ENCODE measurements at regions not wholly inside any gene's neighbourhood (a gene's known extent, or its start where the extent isn't known, plus 50 kb on each side); places are given as distances from the start of the nearest gene placed in this dataset.
"Not testable (repeated sequence)": the region's sequence is repeated elsewhere in the genome, so short reads cannot be mapped to it uniquely, and the experiment has no call there.

DNA sequence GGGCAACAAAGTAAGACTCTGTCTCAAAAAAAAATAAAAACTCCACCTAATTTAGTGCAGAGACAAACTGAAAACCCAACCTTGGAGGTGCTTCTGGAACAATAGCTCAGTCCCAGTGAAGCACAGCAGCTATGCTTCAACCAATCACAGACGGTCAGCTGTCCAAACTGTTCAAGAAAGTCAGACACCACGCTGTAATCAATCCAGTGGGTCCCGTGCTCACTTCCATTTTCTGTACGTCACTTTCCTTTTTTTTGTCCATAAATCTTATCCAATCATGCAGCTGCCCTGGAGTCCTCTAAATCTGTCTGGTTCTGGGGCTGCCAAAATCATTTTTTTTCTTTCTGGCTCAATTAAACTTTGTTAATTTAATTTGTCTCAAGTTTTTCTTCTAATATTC, 93.6 kb upstream of the FAM174B start:
- no peaks in the 10 kb centered on the region for H3K9me3 ChIP-seq
- no peaks in the 10 kb centered on the region for H3K27me3 ChIP-seq
- TF ChIP-seq POLR2A (IDR thresholded peaks at IDR 0.05), result no peak
- TF ChIP-seq, protein P1, sequence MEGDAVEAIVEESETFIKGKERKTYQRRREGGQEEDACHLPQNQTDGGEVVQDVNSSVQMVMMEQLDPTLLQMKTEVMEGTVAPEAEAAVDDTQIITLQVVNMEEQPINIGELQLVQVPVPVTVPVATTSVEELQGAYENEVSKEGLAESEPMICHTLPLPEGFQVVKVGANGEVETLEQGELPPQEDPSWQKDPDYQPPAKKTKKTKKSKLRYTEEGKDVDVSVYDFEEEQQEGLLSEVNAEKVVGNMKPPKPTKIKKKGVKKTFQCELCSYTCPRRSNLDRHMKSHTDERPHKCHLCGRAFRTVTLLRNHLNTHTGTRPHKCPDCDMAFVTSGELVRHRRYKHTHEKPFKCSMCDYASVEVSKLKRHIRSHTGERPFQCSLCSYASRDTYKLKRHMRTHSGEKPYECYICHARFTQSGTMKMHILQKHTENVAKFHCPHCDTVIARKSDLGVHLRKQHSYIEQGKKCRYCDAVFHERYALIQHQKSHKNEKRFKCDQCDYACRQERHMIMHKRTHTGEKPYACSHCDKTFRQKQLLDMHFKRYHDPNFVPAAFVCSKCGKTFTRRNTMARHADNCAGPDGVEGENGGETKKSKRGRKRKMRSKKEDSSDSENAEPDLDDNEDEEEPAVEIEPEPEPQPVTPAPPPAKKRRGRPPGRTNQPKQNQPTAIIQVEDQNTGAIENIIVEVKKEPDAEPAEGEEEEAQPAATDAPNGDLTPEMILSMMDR (IDR thresholded peaks at IDR 0.05), result no peak
- DNase-seq (no peak), ATAC-seq (no peak)
- H3K36me3 ChIP-seq (replicated peaks in 1 of 2; ENCODE audit: insufficient read depth in 1 of 2, low read depth in 2 of 2), result no peaks in the 10 kb centered on the region
- H3K27ac ChIP-seq, result no peak overlapping the region
- intact Hi-C loops (cut with DNase I), result no loop called here
- H3K4me3 ChIP-seq, result no peak overlapping the region
- peaks cover 35% of the 10 kb centered on the region for H3K4me1 ChIP-seq
- 74 to 76% methylated on average over 4 of the region's 4 CpGs for WGBS, 2 donors

DNA sequence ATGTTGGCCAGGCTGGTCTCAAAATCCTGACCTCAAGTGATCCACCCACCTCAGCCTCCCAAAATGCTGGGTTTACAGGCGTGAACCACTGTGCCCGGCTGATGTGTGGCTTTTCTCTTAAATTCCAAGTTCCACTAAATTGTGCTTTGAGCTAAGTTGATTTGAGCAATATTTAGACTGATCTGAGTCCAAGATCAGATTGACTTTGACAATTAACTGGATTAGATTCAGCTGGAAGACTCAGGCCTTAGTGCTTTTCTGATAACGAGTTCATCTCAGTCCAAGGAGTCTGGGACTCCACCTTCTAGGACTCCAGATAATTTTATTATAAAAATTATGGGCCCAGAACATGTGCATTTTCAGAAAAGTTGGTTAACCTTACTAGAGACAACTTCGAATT, 94.4 kb upstream of the FAM174B start:
- Histone ChIP-seq H3K4me1 (peaks cover 35% of the 10 kb centered on the region), H3K4me3 (no peak overlapping the region), H3K27me3 (no peaks in the 10 kb centered on the region), H3K36me3 (replicated peaks in 1 of 2; ENCODE audit: insufficient read depth in 1 of 2, low read depth in 2 of 2) (no peaks in the 10 kb centered on the region), H3K9me3 (no peaks in the 10 kb centered on the region), H3K27ac (no peak overlapping the region)
- intact Hi-C loops (cut with DNase I), result no loop called here
- 69 to 76% methylated on average over 4 of the region's 4 CpGs for WGBS, 2 donors
- TF ChIP-seq POLR2A (IDR thresholded peaks at IDR 0.05), result no peak
- TF ChIP-seq, protein P1 (IDR thresholded peaks at IDR 0.05), result no peak
- DNase-seq (no peak), ATAC-seq (no peak)

DNA sequence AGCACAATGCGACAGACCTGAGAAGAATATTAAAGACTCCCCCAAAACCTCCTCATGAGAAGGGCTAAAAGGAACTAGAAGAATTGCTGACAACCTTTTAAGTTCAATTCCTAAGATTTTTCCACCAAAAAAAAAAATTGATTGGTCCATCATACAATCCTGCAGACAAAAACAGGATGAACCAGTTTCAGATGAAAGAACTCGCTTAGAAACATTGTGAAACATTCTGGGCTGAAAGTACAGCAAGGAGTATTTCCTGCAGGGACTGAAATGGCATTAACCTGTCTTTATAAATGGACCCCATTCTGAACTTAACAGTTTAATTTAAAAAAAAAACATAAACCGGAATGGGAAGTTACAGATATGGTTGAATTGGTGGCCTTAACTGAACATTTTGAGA, 96.0 kb upstream of the FAM174B start:
- intact Hi-C loops (cut with DNase I), result no loop called here
- ATAC-seq, result peak; percentile 83
- Histone ChIP-seq H3K27ac (peak overlapping the region in 2 of 4 donors; percentile 33 to 37), H3K36me3 (replicated peaks in 1 of 2; ENCODE audit: insufficient read depth in 1 of 2, low read depth in 2 of 2) (no peaks in the 10 kb centered on the region), H3K27me3 (no peaks in the 10 kb centered on the region), H3K4me3 (no peak overlapping the region), H3K9me3 (no peaks in the 10 kb centered on the region), H3K4me1 (peaks cover 22% of the 10 kb centered on the region)
- no peak for DNase-seq
- 50 to 56% methylated on average over 3 of the region's 3 CpGs for WGBS, 2 donors
- TF ChIP-seq, protein P1 (IDR thresholded peaks at IDR 0.05), result no peak
- no peak for TF ChIP-seq POLR2A (IDR thresholded peaks at IDR 0.05)

DNA sequence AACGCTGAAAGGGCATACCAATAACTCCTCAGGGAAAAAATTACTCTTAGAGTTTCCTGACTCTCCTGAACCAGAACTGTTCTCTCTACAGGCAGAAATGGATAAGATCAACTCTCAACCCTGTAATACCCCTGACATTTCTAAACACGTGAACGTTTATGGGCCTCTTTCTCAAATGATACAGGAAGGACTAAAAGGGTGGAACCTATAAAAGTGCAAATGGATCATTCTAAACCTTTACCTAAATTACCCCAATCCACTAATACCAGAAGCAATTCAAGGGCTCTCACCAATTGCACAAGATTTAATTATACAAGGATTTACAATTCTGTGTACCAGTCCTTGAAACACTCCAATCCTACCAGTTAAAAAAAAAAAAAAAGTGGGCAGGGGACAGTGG, 98.0 kb upstream of the FAM174B start:
- Histone ChIP-seq H3K9me3 (no peaks in the 10 kb centered on the region), H3K4me3 (no peak overlapping the region), H3K27me3 (no peaks in the 10 kb centered on the region), H3K27ac (no peak overlapping the region), H3K4me1 (peaks cover 19% of the 10 kb centered on the region), H3K36me3 (replicated peaks in 1 of 2; ENCODE audit: insufficient read depth in 1 of 2, low read depth in 2 of 2) (no peaks in the 10 kb centered on the region)
- WGBS, 2 donors, result 91 to 94% methylated on average over 3 of the region's 3 CpGs
- DNase-seq (no peak), ATAC-seq (no peak)
- intact Hi-C loops (cut with DNase I), result no loop called here
- TF ChIP-seq, protein P1 (IDR thresholded peaks at IDR 0.05), result no peak
- TF ChIP-seq POLR2A (IDR thresholded peaks at IDR 0.05), result no peak

DNA sequence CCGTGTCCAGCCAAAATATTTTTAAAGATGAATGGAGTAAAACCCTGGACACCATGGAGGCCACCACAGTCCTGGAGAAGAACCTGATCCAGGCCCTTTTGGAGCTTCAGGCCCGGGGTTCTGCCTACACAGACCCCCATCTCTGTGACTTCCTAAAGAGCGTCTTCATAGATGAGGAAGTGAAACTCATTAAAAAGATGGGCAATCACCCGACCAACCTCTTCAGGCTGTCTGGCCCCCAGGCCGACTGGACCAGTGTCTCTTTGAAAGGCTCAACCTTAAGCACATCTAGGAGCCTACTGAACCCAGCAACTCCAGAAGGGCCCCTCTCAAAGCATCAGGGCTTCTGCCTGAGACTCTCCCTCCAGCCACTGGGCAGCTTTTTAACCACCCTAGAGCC, 107.9 kb upstream of the FAM174B start:
- Histone ChIP-seq H3K4me3 (no peak overlapping the region), H3K4me1 (no peaks in the 10 kb centered on the region), H3K36me3 (replicated peaks in 1 of 2; ENCODE audit: insufficient read depth in 1 of 2, low read depth in 2 of 2) (no peaks in the 10 kb centered on the region), H3K27me3 (no peaks in the 10 kb centered on the region), H3K9me3 (no peaks in the 10 kb centered on the region), H3K27ac (no peak overlapping the region)
- no peak for TF ChIP-seq POLR2A (IDR thresholded peaks at IDR 0.05)
- TF ChIP-seq, protein P1 (IDR thresholded peaks at IDR 0.05), result no peak
- intact Hi-C loops (cut with DNase I), result no loop called here
- ATAC-seq, result no peak
- 73 to 89% methylated on average over 5 of the region's 5 CpGs for WGBS, 2 donors
- no peak for DNase-seq

DNA sequence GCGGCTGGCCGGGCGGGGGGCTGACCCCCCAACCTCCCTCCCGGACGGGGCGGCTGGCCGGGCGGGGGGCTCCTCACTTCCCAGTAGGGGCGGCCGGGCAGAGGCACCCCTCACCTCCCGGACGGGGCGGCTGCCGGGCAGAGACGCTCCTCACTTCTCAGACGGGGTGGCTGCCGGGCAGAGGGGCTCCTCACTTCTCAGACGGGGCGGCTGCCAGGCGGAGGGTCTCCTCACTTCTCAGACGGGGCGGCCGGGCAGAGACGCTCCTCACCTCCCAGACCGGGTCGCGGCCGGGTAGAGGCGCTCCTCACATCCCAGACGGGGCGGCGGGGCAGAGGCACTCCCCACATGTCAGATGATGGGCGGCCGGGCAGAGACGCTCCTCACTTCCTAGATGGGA, 112.6 kb upstream of the FAM174B start:
- H3K36me3 ChIP-seq (replicated peaks in 1 of 2; ENCODE audit: insufficient read depth in 1 of 2, low read depth in 2 of 2); ATAC-seq; H3K4me1 ChIP-seq; DNase-seq; intact Hi-C loops (cut with DNase I); H3K27me3 ChIP-seq; H3K9me3 ChIP-seq; H3K27ac ChIP-seq; H3K4me3 ChIP-seq: not testable (repeated sequence)
- WGBS, 2 donors, result no CpG with 5 or more reads among the region's 35 CpGs
